Fibroblast of villous mesenchyme (primary cell): ENCODE measurements at regions not wholly inside any gene's neighbourhood (a gene's known extent, or its start where the extent isn't known, plus 50 kb on each side); places are given as distances from the start of the nearest gene placed in this dataset.

Experiments
- DNase-seq: peaks from one replicate; pipeline ENCODE4 v3.0.0-alpha.2; 2010; ENCODE audit warnings: low read depth
- H3K4me3 ChIP-seq: 2 replicates; pipeline ENCODE4 v1.5.1; 2011; ENCODE audit warnings: low read depth, mild to moderate bottlenecking, low read length
- CTCF ChIP-seq: IDR thresholded peaks from 2 replicates; pipeline ENCODE4 v1.5.1; 2012; ENCODE audit warnings: low read depth, mild to moderate bottlenecking, low read length; ENCODE audit not compliant: insufficient read depth

GRCh38 chr6:14444295-14444972 lies 326.9 kb downstream of the CD83 start:
- DNase-seq: no peak
- no peak overlapping the region for H3K4me3 ChIP-seq
- TF ChIP-seq CTCF: no peak

- TF ChIP-seq CTCF: no peak
Measured at GRCh38 chr6:14447240-14447639, 329.7 kb downstream of the CD83 start.

GRCh38 chr6:14448246-14448645 lies 330.7 kb downstream of the CD83 start:
- TF ChIP-seq CTCF: no peak
- H3K4me3 ChIP-seq: no peak overlapping the region
- no peak for DNase-seq

More at GRCh38 chr6:14447240-14447639, 329.7 kb downstream of the CD83 start:
- no peak overlapping the region for H3K4me3 ChIP-seq
- DNase-seq: no peak

DNA sequence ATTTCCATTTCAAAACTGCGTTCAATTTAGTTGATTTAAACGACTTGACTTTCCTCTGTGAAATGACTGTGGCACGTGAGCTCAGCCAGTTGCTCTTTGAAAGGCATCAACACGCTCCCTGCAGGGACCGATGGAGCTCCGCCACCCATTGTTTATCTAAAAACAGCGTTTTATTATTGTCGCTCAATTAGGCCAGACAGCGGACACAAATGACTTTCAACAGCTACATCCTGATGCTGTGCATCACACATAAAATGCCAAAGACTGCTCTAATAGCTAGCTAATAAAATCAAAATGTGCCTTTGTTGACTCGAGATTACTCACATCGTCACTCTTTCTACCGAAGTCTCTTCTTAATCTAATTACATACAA lies 332.5 kb downstream of the CD83 start:
- no peak overlapping the region for H3K4me3 ChIP-seq
- no peak for TF ChIP-seq CTCF
- DNase-seq: peak; percentile 12

- DNase-seq: peak; percentile 10
- no peak for TF ChIP-seq CTCF
- H3K4me3 ChIP-seq: no peak overlapping the region
Measured at GRCh38 chr6:14450578-14450977, 333.0 kb downstream of the CD83 start.

DNA sequence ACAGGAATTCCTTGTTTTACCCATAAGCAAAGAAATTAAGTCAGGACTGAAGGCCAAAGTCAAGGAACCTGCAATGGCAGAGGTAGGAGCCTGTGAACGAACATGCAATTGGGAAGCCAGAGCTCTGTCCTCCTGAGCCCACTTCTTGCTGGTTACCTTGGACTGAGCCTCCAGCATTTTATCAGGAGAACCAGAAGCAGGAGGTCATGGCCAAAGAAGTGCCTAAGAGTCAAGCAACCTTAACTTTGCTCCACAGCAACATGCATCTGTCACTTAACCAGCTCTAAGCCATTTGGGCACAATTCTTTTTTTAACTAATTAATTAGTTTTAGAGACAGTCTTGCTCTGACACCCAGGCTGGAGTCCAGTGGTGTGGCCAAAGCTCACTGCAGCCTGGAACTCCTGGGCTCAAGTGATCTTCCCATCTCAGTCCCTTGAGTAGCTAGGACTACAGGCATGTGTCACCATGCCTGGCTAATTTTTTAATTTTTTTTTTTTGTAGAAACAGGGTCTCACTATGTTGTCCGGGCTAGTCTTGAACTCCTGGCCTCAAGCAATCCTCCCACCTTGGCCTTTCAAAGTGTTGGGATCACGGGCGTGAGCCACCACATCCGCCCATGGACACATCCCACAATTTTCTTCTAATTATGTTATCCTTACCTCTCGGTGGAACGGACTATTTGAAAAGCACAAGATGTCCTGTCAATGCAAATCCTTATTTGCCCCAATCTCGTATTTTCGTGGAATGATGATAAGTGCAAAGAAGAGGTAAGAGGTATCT lies 334.2 kb downstream of the CD83 start:
- DNase-seq: no peak
- TF ChIP-seq CTCF: no peak
- H3K4me3 ChIP-seq: no peak overlapping the region
